ENCODE measurements at regions not wholly inside any gene's neighbourhood (a gene's known extent, or its start where the extent isn't known, plus 50 kb on each side); places are given as distances from the start of the nearest gene placed in this dataset.

DNA sequence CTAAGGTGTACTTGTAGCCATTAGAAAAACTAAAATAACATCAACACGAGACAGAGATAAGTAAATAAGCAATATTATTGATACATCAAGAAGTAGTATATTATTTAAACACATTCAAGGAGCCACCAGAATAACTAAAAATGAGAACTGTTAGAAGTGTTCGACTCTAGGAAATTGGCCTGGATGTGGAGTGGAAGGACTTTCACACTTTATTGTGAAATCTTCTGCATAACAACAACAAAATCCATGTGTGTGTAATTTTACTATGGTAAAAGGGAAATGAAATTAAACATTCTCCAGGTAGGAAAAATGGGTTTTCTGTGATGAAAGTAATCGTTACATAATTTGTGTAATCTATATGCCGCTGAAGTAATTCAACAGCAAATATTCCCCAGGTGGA lies 96.3 kb upstream of the RNF152 start:
- TF ChIP-seq, protein P1, sequence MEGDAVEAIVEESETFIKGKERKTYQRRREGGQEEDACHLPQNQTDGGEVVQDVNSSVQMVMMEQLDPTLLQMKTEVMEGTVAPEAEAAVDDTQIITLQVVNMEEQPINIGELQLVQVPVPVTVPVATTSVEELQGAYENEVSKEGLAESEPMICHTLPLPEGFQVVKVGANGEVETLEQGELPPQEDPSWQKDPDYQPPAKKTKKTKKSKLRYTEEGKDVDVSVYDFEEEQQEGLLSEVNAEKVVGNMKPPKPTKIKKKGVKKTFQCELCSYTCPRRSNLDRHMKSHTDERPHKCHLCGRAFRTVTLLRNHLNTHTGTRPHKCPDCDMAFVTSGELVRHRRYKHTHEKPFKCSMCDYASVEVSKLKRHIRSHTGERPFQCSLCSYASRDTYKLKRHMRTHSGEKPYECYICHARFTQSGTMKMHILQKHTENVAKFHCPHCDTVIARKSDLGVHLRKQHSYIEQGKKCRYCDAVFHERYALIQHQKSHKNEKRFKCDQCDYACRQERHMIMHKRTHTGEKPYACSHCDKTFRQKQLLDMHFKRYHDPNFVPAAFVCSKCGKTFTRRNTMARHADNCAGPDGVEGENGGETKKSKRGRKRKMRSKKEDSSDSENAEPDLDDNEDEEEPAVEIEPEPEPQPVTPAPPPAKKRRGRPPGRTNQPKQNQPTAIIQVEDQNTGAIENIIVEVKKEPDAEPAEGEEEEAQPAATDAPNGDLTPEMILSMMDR (tag by site-specific recombination; IDR thresholded peaks at IDR 0.05) = no peak
- TF ChIP-seq KLF9 (tag by site-specific recombination; IDR thresholded peaks at IDR 0.05; ENCODE audit: low read depth) (no peak), ZNF335 (tag by site-specific recombination; conservative IDR thresholded peaks at IDR 0.05) (no peak), ZNF510 (tag by site-specific recombination; IDR thresholded peaks at IDR 0.05; ENCODE audit: insufficient replicate concordance) (no peak), ZNF654 (tag by site-specific recombination; IDR thresholded peaks at IDR 0.05; ENCODE audit: low read depth) (no peak), ZNF121 (tag by site-specific recombination; IDR thresholded peaks at IDR 0.05) (no peak), ZNF341 (tag by site-specific recombination; IDR thresholded peaks at IDR 0.05; ENCODE audit: low read depth) (no peak), YY1 (tag by site-specific recombination; IDR thresholded peaks at IDR 0.05) (no peak), ZNF23 (tag by site-specific recombination; IDR thresholded peaks at IDR 0.05; ENCODE audit: borderline replicate concordance) (no peak), ZNF24 (tag by site-specific recombination; IDR thresholded peaks at IDR 0.05) (no peak)
- TF ChIP-seq, protein P2, sequence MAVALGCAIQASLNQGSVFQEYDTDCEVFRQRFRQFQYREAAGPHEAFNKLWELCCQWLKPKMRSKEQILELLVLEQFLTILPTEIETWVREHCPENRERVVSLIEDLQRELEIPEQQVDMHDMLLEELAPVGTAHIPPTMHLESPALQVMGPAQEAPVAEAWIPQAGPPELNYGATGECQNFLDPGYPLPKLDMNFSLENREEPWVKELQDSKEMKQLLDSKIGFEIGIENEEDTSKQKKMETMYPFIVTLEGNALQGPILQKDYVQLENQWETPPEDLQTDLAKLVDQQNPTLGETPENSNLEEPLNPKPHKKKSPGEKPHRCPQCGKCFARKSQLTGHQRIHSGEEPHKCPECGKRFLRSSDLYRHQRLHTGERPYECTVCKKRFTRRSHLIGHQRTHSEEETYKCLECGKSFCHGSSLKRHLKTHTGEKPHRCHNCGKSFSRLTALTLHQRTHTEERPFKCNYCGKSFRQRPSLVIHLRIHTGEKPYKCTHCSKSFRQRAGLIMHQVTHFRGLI (tag by site-specific recombination; IDR thresholded peaks at IDR 0.05) = no peak
- TF ChIP-seq, protein P3, sequence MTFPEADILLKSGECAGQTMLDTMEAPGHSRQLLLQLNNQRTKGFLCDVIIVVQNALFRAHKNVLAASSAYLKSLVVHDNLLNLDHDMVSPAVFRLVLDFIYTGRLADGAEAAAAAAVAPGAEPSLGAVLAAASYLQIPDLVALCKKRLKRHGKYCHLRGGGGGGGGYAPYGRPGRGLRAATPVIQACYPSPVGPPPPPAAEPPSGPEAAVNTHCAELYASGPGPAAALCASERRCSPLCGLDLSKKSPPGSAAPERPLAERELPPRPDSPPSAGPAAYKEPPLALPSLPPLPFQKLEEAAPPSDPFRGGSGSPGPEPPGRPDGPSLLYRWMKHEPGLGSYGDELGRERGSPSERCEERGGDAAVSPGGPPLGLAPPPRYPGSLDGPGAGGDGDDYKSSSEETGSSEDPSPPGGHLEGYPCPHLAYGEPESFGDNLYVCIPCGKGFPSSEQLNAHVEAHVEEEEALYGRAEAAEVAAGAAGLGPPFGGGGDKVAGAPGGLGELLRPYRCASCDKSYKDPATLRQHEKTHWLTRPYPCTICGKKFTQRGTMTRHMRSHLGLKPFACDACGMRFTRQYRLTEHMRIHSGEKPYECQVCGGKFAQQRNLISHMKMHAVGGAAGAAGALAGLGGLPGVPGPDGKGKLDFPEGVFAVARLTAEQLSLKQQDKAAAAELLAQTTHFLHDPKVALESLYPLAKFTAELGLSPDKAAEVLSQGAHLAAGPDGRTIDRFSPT (tag by site-specific recombination; IDR thresholded peaks at IDR 0.05) = no peak
- TF ChIP-seq, protein P4, sequence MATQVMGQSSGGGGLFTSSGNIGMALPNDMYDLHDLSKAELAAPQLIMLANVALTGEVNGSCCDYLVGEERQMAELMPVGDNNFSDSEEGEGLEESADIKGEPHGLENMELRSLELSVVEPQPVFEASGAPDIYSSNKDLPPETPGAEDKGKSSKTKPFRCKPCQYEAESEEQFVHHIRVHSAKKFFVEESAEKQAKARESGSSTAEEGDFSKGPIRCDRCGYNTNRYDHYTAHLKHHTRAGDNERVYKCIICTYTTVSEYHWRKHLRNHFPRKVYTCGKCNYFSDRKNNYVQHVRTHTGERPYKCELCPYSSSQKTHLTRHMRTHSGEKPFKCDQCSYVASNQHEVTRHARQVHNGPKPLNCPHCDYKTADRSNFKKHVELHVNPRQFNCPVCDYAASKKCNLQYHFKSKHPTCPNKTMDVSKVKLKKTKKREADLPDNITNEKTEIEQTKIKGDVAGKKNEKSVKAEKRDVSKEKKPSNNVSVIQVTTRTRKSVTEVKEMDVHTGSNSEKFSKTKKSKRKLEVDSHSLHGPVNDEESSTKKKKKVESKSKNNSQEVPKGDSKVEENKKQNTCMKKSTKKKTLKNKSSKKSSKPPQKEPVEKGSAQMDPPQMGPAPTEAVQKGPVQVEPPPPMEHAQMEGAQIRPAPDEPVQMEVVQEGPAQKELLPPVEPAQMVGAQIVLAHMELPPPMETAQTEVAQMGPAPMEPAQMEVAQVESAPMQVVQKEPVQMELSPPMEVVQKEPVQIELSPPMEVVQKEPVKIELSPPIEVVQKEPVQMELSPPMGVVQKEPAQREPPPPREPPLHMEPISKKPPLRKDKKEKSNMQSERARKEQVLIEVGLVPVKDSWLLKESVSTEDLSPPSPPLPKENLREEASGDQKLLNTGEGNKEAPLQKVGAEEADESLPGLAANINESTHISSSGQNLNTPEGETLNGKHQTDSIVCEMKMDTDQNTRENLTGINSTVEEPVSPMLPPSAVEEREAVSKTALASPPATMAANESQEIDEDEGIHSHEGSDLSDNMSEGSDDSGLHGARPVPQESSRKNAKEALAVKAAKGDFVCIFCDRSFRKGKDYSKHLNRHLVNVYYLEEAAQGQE (tag by site-specific recombination; IDR thresholded peaks at IDR 0.05) = no peak
